Endothelial cell of umbilical vein (primary cell): ENCODE measurements at regions not wholly inside any gene's neighbourhood (a gene's known extent, or its start where the extent isn't known, plus 50 kb on each side); places are given as distances from the start of the nearest gene placed in this dataset.

Source experiments
- BruUV-seq: library from RNA; stranded (reverse); fragments of 400-500 nt; replicated peaks from 2 replicates; lab custom pipeline; 2021; lab: Mats Ljungman, UMichigan
- CTCF ChIA-PET: fragments of 300-600, 350-600 bp; sonication (Branson Sonifier 250); formaldehyde crosslinking; loops from one replicate; lab custom pipeline; 2021; ENCODE audit warnings: antibody characterized with exemption, inconsistent platforms; lab: Charles Lee
- POLR2A ChIA-PET: fragments of 300-600, 350-600 bp; sonication (Branson Sonifier 250); formaldehyde crosslinking; loops from one replicate; lab custom pipeline; 2021; ENCODE audit warnings: antibody characterized with exemption, inconsistent platforms; lab: Charles Lee
- DNase-seq: peaks from one replicate; pipeline ENCODE4 v3.0.0-alpha.2; 2011; ENCODE audit warnings: low read depth, low spot score
- FAIRE-seq: peaks from 2 replicates; lab custom pipeline; 2011; peaks lifted over from hg19 to GRCh38; lab: Jason Lieb, UNC
- H2AFZ ChIP-seq: 2 replicates; pipeline ENCODE4 v1.6.0; 2012; ENCODE audit warnings: low read depth, low read length, control low read depth, inconsistent platforms
- H3K27ac ChIP-seq: 2 replicates; pipeline ENCODE4 v1.5.1; 2011; ENCODE audit warnings: low read depth, mild to moderate bottlenecking, control low read depth, low read length, moderate library complexity; ENCODE audit not compliant: insufficient read depth
- H3K27me3 ChIP-seq, 2 experiments: 2 replicates each; pipeline versions ENCODE4 v1.6.0 to v1.6.1; 2011; ENCODE audit warnings: low read length in 2 of 2, mixed read lengths in 1 of 2; ENCODE audit not compliant: control insufficient read depth in 2 of 2, insufficient read depth in 2 of 2
- H3K36me3 ChIP-seq, 2 experiments: 2 replicates in 1 of 2; 3 replicates in 1 of 2; pipeline ENCODE4 v1.5.1; 2011; ENCODE audit warnings: low read length in 2 of 2, mild to moderate bottlenecking in 1 of 2, moderate library complexity in 1 of 2; ENCODE audit not compliant: control insufficient read depth in 2 of 2, insufficient read depth in 2 of 2; ENCODE audit errors: extremely low read depth in 1 of 2
- H3K4me1 ChIP-seq: 3 replicates; pipeline ENCODE4 v1.5.1; 2011; ENCODE audit warnings: mild to moderate bottlenecking, low read length; ENCODE audit not compliant: control insufficient read depth, insufficient read depth; ENCODE audit errors: extremely low read depth
- H3K4me2 ChIP-seq: 2 replicates; pipeline ENCODE4 v1.6.1; 2011; ENCODE audit warnings: low read length, control low read depth, mixed read lengths; ENCODE audit not compliant: insufficient read depth
- H3K4me3 ChIP-seq, 3 experiments: fragments of 200-600 bp in 1 of 3; sonication (generic), shearing (Covaris generic) in 1 of 3; replicated peaks in 1 of 3; 2 replicates each; pipeline ENCODE4 v1.5.1; 2011 to 2016; ENCODE audit warnings: control low read depth in 3 of 3, low read length in 3 of 3, mild to moderate bottlenecking in 2 of 3, inconsistent platforms in 1 of 3, low read depth in 1 of 3, moderate library complexity in 1 of 3; ENCODE audit not compliant: insufficient read depth in 1 of 3
- H3K79me2 ChIP-seq: 2 replicates; pipeline ENCODE4 v1.6.0; 2012; ENCODE audit warnings: low read length, inconsistent platforms; ENCODE audit not compliant: control insufficient read depth, insufficient read depth
- H3K9ac ChIP-seq: replicated peaks from 2 replicates; pipeline ENCODE3; 2011; ENCODE audit warnings: low read length, control low read depth; ENCODE audit not compliant: insufficient read depth; ENCODE audit errors: extremely low read depth
- H3K9me1 ChIP-seq: replicated peaks from 3 replicates; pipeline ENCODE4 v1.6.0; 2011; ENCODE audit warnings: mild to moderate bottlenecking, low read length; ENCODE audit not compliant: control insufficient read depth, insufficient read depth; ENCODE audit errors: extremely low read depth
- H3K9me3 ChIP-seq: replicated peaks from 2 replicates; pipeline ENCODE4 v1.5.1; 2012; ENCODE audit warnings: low read length, inconsistent platforms; ENCODE audit not compliant: control insufficient read depth, insufficient read depth
- H4K20me1 ChIP-seq: replicated peaks from 2 replicates; pipeline ENCODE3; 2011; ENCODE audit warnings: mild to moderate bottlenecking, low read length; ENCODE audit not compliant: control insufficient read depth, insufficient read depth; ENCODE audit errors: extremely low read depth
- EZH2 ChIP-seq: IDR thresholded peaks from 2 replicates; pipeline ENCODE4 v1.6.1; 2012; ENCODE audit warnings: borderline replicate concordance, low read depth, mild to moderate bottlenecking, moderate library complexity, low read length, inconsistent platforms; ENCODE audit not compliant: severe bottlenecking
- FOS ChIP-seq: IDR thresholded peaks from 2 replicates; pipeline ENCODE4 v1.6.1; 2011; ENCODE audit warnings: mild to moderate bottlenecking, low read length, moderate library complexity, borderline replicate concordance; ENCODE audit not compliant: insufficient read depth
- GATA2 ChIP-seq: IDR thresholded peaks from 2 replicates; pipeline ENCODE4 v1.7.0; 2011; ENCODE audit warnings: low read depth, mild to moderate bottlenecking, moderate library complexity, mixed read lengths, low read length; ENCODE audit not compliant: insufficient read length, insufficient read depth
- JUN ChIP-seq: IDR thresholded peaks from 2 replicates; pipeline ENCODE4 v1.6.1; 2011; ENCODE audit warnings: borderline replicate concordance, low read depth; ENCODE audit not compliant: insufficient read length, insufficient read depth
- MYC ChIP-seq: IDR thresholded peaks from one replicate; pipeline ENCODE4 v1.6.1; 2011; ENCODE audit warnings: mild to moderate bottlenecking, low read depth, low read length
- POLR2A ChIP-seq: IDR thresholded peaks from 2 replicates; pipeline ENCODE4 v1.6.1; 2012; ENCODE audit warnings: low read depth, mild to moderate bottlenecking, control low read depth, low read length
- POLR2AphosphoS5 ChIP-seq: IDR thresholded peaks from 2 replicates; pipeline ENCODE4 v1.6.1; 2012; ENCODE audit warnings: low read depth, mild to moderate bottlenecking, control low read depth, low read length, moderate library complexity; ENCODE audit not compliant: insufficient read depth
- dilution Hi-C: fragments of 300-500 bp; cut with MboI; formaldehyde crosslinking; loops from one replicate; pipeline ENCODE4 v1.15.0; 2019; ENCODE audit warnings: low sequenced_read_pairs; ENCODE audit not compliant: extremely low pct_ligation_motif_present
- intact Hi-C: fragments of 100-400 bp; cut with micrococcal nuclease; formaldehyde crosslinking; loops from one replicate; pipeline ENCODE4 v1.10.0; 2022
- TF ChIP-seq, protein P1 (sequence below), 2 donors: IDR thresholded peaks; 1 replicate in 1 of 2; 2 replicates in 1 of 2; pipeline ENCODE4 v1.5.1; 2011; ENCODE audit warnings: low read length in 2 of 2, mild to moderate bottlenecking in 2 of 2, moderate library complexity in 2 of 2, control low read depth in 1 of 2, inconsistent platforms in 1 of 2, low read depth in 1 of 2; ENCODE audit not compliant: insufficient read depth in 1 of 2; ENCODE audit errors: extremely low read depth in 1 of 2
- TF ChIP-seq, protein P2 (sequence below): IDR thresholded peaks from 2 replicates; pipeline ENCODE4 v1.6.1; 2011; ENCODE audit not compliant: insufficient read depth, insufficient read length

DNA sequence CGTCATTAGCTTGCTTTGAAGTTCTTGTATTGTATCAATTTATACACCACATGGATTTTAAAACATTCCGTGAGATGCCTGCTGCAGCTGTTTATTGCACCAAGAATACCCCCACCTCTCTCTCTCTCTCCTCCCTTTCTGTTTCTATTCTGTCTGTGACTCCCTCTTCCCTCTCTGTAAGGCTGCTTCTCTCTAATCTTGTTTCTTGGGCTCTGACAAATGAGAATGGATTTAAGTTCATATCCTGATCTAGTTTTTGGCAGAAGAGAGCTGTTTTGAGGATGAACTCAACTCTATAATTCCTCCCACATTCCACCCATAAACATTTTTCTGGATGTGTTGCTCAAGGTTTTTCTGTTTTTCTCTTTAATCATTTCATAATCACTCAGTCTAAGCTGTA is 144.3 kb upstream of the FRY start:
- no peak overlapping the region for H2AFZ ChIP-seq
- no peaks in the 10 kb centered on the region for H3K9me3 ChIP-seq
- no peak for TF ChIP-seq POLR2AphosphoS5
- TF ChIP-seq, protein P1, sequence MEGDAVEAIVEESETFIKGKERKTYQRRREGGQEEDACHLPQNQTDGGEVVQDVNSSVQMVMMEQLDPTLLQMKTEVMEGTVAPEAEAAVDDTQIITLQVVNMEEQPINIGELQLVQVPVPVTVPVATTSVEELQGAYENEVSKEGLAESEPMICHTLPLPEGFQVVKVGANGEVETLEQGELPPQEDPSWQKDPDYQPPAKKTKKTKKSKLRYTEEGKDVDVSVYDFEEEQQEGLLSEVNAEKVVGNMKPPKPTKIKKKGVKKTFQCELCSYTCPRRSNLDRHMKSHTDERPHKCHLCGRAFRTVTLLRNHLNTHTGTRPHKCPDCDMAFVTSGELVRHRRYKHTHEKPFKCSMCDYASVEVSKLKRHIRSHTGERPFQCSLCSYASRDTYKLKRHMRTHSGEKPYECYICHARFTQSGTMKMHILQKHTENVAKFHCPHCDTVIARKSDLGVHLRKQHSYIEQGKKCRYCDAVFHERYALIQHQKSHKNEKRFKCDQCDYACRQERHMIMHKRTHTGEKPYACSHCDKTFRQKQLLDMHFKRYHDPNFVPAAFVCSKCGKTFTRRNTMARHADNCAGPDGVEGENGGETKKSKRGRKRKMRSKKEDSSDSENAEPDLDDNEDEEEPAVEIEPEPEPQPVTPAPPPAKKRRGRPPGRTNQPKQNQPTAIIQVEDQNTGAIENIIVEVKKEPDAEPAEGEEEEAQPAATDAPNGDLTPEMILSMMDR (IDR thresholded peaks at IDR 0.05; ENCODE audit: extremely low read depth in 1 of 2, insufficient read depth in 1 of 2, low read depth in 1 of 2, low read length in 2 of 2), result no peak
- TF ChIP-seq JUN, result no peak
- no peak for TF ChIP-seq POLR2A
- TF ChIP-seq, protein P2, sequence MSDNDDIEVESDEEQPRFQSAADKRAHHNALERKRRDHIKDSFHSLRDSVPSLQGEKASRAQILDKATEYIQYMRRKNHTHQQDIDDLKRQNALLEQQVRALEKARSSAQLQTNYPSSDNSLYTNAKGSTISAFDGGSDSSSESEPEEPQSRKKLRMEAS, result no peak
- no peak for TF ChIP-seq EZH2
- no peak for TF ChIP-seq FOS
- TF ChIP-seq MYC, result no peak
- TF ChIP-seq GATA2, result no peak
- no peaks in the 10 kb centered on the region for H3K36me3 ChIP-seq
- peaks cover 5 to 11% of the 10 kb centered on the region in 2 experiments for H3K27me3 ChIP-seq
- no peak overlapping the region for H3K4me3 ChIP-seq
- no peaks in the 10 kb centered on the region for H4K20me1 ChIP-seq
- no peaks in the 10 kb centered on the region for H3K79me2 ChIP-seq
- BruUV-seq, result no TSS peak
- ChIA-PET POLR2A (no interaction called here), CTCF (interaction anchor here (1.0 to 1.9 kb wide), 2 partner anchors 10 to 23 kb away, joined by 5 read pairs; no protein-coding TSS in a partner anchor)
- H3K4me1 ChIP-seq, result no peaks in the 10 kb centered on the region
- intact Hi-C loops (no loop called here), dilution Hi-C loops (no loop called here)
- DNase-seq (no peak), FAIRE-seq (no peak)
- no peak overlapping the region for H3K27ac ChIP-seq
- no peak overlapping the region for H3K9ac ChIP-seq
- no peak overlapping the region for H3K4me2 ChIP-seq
- H3K9me1 ChIP-seq, result no peaks in the 10 kb centered on the region
